Endodermal cell (in vitro differentiated cells): ENCODE measurements at regions not wholly inside any gene's neighbourhood (a gene's known extent, or its start where the extent isn't known, plus 50 kb on each side); places are given as distances from the start of the nearest gene placed in this dataset.

Experiments
- DNase-seq: peaks from one replicate; pipeline ENCODE4 v3.0.0-alpha.2; 2017
- H3K27ac ChIP-seq: 2 replicates; pipeline ENCODE4 v1.5.1; 2013; ENCODE audit warnings: mild to moderate bottlenecking, low read depth, low read length, moderate library complexity
- H3K27me3 ChIP-seq: 2 replicates; pipeline ENCODE4 v1.6.1; 2013; ENCODE audit warnings: mild to moderate bottlenecking, low read length, moderate library complexity; ENCODE audit not compliant: insufficient read depth, control insufficient read depth, poor library complexity, severe bottlenecking
- H3K36me3 ChIP-seq: 2 replicates; pipeline ENCODE4 v1.7.0; 2013; ENCODE audit warnings: mild to moderate bottlenecking, low read length, moderate library complexity; ENCODE audit not compliant: control insufficient read depth, insufficient read depth
- H3K4me1 ChIP-seq: one replicate; pipeline ENCODE4 v1.7.0; 2013; ENCODE audit warnings: low read length; ENCODE audit not compliant: control insufficient read depth, insufficient read depth
- H3K4me3 ChIP-seq: 2 replicates; pipeline ENCODE4 v1.5.1; 2013; ENCODE audit warnings: mild to moderate bottlenecking, low read length, moderate library complexity
- H3K9ac ChIP-seq: 2 replicates; pipeline ENCODE4 v1.6.1; 2013; ENCODE audit warnings: mild to moderate bottlenecking, low read length, moderate library complexity; ENCODE audit not compliant: poor library complexity, severe bottlenecking; ENCODE audit errors: extremely low read depth
- H3K9me3 ChIP-seq: 2 replicates; pipeline ENCODE4 v1.6.1; 2013; ENCODE audit warnings: mild to moderate bottlenecking, low read length, moderate library complexity; ENCODE audit not compliant: control insufficient read depth
- H3K27ac Mint-ChIP-seq: 2 replicates; pipeline ENCODE4 v1.8.0; 2020; ENCODE audit warnings: mixed read lengths
- H3K27me3 Mint-ChIP-seq: 2 replicates; pipeline ENCODE4 v1.8.0; 2021; ENCODE audit warnings: mild to moderate bottlenecking, mixed read lengths; ENCODE audit not compliant: insufficient read depth
- H3K36me3 Mint-ChIP-seq: 2 replicates; pipeline ENCODE4 v1.8.0; 2020; ENCODE audit warnings: low read depth, mixed read lengths
- H3K4me1 Mint-ChIP-seq: 2 replicates; pipeline ENCODE4 v1.8.0; 2020; ENCODE audit warnings: mixed read lengths
- H3K4me3 Mint-ChIP-seq: 2 replicates; pipeline ENCODE4 v1.8.0; 2020; ENCODE audit warnings: mild to moderate bottlenecking, moderate library complexity, mixed read lengths
- H3K9me3 Mint-ChIP-seq: 2 replicates; pipeline ENCODE4 v1.8.0; 2020; ENCODE audit warnings: mild to moderate bottlenecking, mixed read lengths
- CTCF ChIP-seq: fragments of 200-600 bp; sonication (generic); conservative IDR thresholded peaks from 2 replicates; pipeline ENCODE4 v1.5.0; 2021; ENCODE audit warnings: antibody characterized with exemption, mild to moderate bottlenecking
- WGBS, 2 experiments: methylation state at CpG; one replicate each; pipeline versions ENCODE4 v1.1.5 to v1.1.7; 2013; ENCODE audit warnings: missing lambda C conversion rate in 2 of 2, mixed read lengths in 1 of 2; ENCODE audit not compliant: insufficient coverage in 1 of 2, insufficient read length in 1 of 2; 5-methylcytosine and 5-hydroxymethylcytosine counted together

- Mint-ChIP-seq H3K27ac (no peak overlapping the region), H3K9me3 (no peaks in the 10 kb centered on the region), H3K4me3 (no peak overlapping the region), H3K4me1 (no peaks in the 10 kb centered on the region), H3K27me3 (peaks cover 2% of the 10 kb centered on the region), H3K36me3 (no peaks in the 10 kb centered on the region)
- H3K9me3 ChIP-seq: no peaks in the 10 kb centered on the region
- no peaks in the 10 kb centered on the region for H3K36me3 ChIP-seq
- no peak for TF ChIP-seq CTCF
- 80 to 87% methylated on average over 1 to 4 of the region's 4 CpGs for WGBS, 2 experiments
- H3K9ac ChIP-seq: no peak overlapping the region
- DNase-seq: no peak
- H3K4me1 ChIP-seq: no peaks in the 10 kb centered on the region
- H3K27me3 ChIP-seq: no peaks in the 10 kb centered on the region
- no peak overlapping the region for H3K27ac ChIP-seq
- H3K4me3 ChIP-seq: no peak overlapping the region
Observed at GRCh38 chr2:128772671-128773070, 454.0 kb upstream of the HS6ST1 start.

- Mint-ChIP-seq H3K9me3 (peaks cover 2% of the 10 kb centered on the region), H3K36me3 (no peaks in the 10 kb centered on the region), H3K4me1 (peaks cover 1% of the 10 kb centered on the region), H3K27me3 (peaks cover 2% of the 10 kb centered on the region), H3K27ac (no peak overlapping the region), H3K4me3 (no peak overlapping the region)
- H3K9me3 ChIP-seq: no peaks in the 10 kb centered on the region
- no peak for DNase-seq
- H3K36me3 ChIP-seq: no peaks in the 10 kb centered on the region
- H3K27me3 ChIP-seq: no peaks in the 10 kb centered on the region
- no peak overlapping the region for H3K9ac ChIP-seq
- no peaks in the 10 kb centered on the region for H3K4me1 ChIP-seq
- H3K4me3 ChIP-seq: no peak overlapping the region
- no peak for TF ChIP-seq CTCF
- WGBS, 2 experiments: 92 to 96% methylated on average over 11 to 16 of the region's 16 CpGs
- no peak overlapping the region for H3K27ac ChIP-seq
Observed at GRCh38 chr2:128773641-128774319, 455.1 kb upstream of the HS6ST1 start.

- Histone ChIP-seq H3K4me3 (no peak overlapping the region), H3K36me3 (no peaks in the 10 kb centered on the region), H3K9me3 (no peaks in the 10 kb centered on the region), H3K9ac (no peak overlapping the region), H3K27ac (no peak overlapping the region), H3K27me3 (no peaks in the 10 kb centered on the region), H3K4me1 (no peaks in the 10 kb centered on the region)
- H3K4me1 Mint-ChIP-seq: peaks cover 1% of the 10 kb centered on the region
- H3K27me3 Mint-ChIP-seq: peaks cover 2% of the 10 kb centered on the region
- peaks cover 7% of the 10 kb centered on the region for H3K9me3 Mint-ChIP-seq
- 95 to 100% methylated on average over 4 to 7 of the region's 7 CpGs for WGBS, 2 experiments
- no peak overlapping the region for H3K27ac Mint-ChIP-seq
- H3K36me3 Mint-ChIP-seq: no peaks in the 10 kb centered on the region
- DNase-seq: no peak
- TF ChIP-seq CTCF: no peak
- H3K4me3 Mint-ChIP-seq: no peak overlapping the region
Observed at GRCh38 chr2:128774320-128775216, 455.9 kb upstream of the HS6ST1 start.
